ENCODE measurements at regions not wholly inside any gene's neighbourhood (a gene's known extent, or its start where the extent isn't known, plus 50 kb on each side); places are given as distances from the start of the nearest gene placed in this dataset.
A peak's percentile ranks its signal among the peaks of the same experiment; 100 is the strongest.

GRCh38 chr2:129074298-129074920 lies 755.7 kb upstream of the HS6ST1 start:
- no peak for DNase-seq

- DNase-seq, result no peak
Measured at GRCh38 chr2:129078548-129078947, 759.9 kb upstream of the HS6ST1 start.

DNA sequence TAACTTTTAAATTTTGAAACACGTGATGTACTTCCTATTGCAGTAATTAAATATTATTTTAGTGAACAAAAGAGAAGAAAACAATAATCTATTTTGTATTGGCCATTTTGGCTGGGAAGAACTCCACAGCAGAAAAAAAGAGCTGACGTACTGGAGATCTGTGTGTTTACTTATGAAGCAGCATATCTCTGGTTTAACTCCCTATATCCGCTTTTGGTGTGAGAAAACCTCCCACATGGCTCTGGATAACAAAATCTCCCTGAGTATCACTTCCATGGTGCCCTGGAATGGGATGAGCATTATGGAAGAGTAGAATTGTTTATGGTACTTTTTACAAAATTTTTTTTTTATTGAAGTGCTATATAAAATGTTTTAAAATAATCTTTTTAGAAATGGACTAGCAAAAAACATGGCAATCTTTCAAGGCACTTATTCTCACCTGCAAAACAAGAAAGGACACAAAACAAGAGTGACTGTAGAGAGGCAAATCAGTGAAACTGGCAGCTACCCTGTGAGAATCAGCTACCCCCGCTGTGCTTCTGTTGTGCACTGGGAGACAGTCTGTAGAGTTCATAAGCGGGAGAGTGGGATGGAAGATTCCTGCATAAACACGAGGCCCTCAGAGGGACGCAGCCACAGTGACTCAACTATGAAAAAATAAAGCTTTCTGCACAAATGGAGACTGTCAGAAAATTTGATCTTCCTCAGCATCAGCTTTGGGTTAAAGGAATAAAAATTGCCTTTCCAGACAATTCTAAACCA lies 762.2 kb upstream of the HS6ST1 start:
- DNase-seq, result no peak

DNA sequence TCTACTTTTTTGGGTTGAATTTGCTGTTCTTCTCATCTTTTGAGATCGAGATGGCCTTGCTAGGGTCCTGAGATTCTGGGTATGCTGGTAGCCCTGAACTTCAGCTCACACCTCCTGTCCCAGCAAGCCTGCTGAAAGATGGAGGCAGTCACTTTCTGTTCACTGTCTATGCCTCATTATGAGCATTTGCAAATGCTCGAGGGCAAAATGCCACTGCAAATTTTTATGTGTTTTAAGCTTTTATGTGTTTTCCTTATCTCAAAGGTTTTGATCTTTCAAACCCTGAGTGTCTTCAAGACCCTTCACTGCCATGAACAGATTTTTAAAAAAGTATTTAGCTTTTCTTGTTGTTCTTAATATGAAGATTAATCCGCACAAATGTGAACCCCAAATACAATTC lies 766.7 kb upstream of the HS6ST1 start:
- DNase-seq, result no peak

- DNase-seq, result no peak
Measured at GRCh38 chr2:129087133-129087813, 768.6 kb upstream of the HS6ST1 start.

DNA sequence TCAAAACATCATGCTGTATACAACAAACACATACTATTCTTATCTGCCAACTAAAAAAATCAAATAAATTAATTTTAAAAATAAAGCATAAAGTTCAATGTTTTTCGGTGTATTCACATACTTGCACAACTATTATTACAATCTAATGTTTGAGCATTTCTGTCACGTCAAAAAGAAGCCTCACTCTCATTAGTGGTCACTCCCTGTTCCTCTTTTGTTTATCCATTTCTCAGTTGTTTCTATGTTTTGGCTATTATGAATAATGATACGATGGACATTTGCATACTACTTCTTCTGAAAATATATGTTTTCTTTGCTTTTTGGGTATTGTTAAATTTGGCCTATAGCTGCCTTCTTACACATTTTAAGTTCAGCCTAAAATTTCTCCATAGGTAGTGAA lies 773.0 kb upstream of the HS6ST1 start:
- DNase-seq, result no peak

GRCh38 chr2:129092956-129093355 lies 774.3 kb upstream of the HS6ST1 start:
- DNase-seq, result no peak

- DNase-seq, result no peak
Measured at GRCh38 chr2:129101186-129101585, 782.5 kb upstream of the HS6ST1 start.

DNA sequence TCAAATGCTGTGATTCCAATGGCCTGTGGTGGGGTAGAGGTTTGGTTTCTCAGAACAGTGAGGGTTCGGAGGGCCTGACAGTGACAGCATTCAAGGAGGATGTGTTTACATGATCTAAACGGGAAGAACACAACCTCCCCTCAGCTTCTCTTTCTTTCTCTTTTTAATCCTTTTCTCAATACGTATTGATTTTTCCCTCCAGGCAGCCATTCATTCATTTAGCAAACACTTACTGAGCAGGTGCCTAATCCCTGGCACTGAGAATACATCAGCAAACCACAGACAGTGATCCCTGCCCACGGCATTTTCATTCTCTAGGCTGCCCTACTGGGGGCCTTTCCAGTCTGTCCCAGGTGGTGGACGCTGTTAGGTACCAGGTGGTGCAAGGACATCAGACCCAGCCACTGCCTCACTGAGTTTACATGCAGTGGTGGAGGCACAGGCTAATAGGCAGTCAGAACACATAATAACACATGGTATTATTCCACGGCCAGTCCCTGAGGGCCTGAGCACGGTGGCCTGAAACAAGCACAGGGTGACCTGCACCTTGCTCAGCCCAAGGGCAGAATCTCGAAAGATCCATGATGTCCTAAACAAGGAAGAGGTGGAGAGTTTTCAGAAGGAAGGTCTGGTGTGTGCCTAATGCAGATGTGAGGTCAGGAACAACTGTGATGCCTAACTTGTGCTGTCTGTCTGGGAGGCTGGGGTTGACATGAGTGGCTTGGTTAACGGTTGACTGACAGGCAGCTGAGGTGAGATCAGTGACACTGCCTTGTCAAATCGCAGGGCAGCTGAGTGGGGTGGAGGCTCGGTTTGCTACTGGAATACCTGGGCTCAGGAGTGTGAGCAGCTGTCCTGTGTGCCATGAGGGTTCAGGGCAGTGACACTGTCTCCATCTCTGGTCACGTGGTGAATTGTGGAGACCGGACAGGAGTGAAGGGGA lies 785.5 kb upstream of the HS6ST1 start:
- DNase-seq, result no peak

DNA sequence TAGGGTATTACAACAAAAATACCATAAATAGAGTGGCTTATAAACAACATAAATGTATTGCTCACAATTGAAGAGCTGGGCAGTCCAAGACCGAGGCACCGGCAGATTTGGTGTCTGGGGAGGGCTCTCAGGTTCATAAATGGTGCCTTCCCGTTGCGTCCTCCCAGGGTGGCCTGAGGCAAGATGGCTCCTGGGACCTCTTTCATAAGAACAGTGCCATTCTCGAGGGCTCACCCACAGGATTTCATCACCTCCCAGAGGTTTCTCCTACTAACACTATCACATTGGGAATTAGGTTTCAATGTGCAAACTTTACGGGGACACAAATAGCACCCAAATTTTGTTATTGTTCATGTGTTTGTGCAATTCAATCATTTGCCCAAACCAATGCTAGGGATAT lies 793.5 kb upstream of the HS6ST1 start:
- DNase-seq, result no peak

DNA sequence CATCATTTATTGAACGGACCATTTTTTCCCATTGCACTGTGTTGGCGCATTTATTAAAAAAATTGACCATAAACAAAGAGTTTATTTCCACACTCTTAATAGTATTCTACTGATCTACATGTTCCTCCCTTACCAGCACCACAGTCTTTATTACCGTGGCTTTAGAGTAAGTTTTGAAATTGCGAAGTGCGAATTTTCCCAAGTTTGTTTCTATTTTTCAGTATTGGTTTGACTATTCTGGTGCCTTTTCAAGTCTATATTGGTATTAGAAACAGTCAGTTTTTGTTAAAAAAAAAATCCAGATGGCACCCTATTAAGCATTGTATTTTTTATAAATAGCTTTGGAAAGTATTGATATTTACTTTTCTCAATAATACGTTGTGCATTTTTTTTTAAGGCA lies 795.1 kb upstream of the HS6ST1 start:
- DNase-seq, result no peak

DNA sequence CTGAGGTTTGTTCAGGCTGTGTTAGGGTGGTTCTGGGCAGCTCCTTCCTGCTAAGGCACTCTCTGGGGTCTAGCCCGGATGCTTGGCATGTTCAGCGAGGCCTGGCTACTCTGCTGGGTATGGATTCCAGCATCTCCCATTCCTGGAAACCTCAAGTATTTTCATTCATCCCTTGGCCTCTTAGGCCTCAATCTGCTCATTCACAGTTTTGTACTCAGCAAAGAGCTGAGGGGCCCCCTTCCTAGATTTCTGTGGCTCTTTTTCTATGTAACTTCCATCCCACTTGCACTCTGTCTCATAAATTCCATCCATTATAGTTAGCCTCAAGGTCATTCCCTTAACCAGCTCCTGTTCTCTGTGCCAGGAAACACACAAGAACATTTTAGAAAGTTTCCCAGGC lies 798.8 kb upstream of the HS6ST1 start:
- DNase-seq, result peak; percentile 55

GRCh38 chr2:129118296-129118695 lies 799.6 kb upstream of the HS6ST1 start:
- no peak for DNase-seq

DNA sequence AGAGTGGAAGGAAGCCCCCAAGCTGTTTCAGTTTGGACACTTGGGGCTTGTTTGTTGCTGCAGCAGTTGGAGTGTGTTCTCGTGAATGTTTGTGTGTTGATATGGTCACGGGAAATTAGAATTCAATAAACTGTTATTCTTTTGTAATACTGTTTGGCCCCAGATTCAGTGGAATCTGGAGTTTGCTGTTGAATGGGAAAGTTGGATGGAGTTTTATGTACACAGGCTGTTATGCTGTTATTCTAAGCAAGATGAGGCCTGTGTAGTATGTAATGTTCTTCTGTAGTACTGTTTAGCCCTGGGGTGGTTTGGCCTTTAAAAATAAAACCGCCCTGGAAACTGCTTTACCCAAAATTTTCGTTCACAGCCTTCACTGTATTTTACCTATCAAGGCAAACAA lies 810.4 kb upstream of the HS6ST1 start:
- DNase-seq, result peak; percentile 31

DNA sequence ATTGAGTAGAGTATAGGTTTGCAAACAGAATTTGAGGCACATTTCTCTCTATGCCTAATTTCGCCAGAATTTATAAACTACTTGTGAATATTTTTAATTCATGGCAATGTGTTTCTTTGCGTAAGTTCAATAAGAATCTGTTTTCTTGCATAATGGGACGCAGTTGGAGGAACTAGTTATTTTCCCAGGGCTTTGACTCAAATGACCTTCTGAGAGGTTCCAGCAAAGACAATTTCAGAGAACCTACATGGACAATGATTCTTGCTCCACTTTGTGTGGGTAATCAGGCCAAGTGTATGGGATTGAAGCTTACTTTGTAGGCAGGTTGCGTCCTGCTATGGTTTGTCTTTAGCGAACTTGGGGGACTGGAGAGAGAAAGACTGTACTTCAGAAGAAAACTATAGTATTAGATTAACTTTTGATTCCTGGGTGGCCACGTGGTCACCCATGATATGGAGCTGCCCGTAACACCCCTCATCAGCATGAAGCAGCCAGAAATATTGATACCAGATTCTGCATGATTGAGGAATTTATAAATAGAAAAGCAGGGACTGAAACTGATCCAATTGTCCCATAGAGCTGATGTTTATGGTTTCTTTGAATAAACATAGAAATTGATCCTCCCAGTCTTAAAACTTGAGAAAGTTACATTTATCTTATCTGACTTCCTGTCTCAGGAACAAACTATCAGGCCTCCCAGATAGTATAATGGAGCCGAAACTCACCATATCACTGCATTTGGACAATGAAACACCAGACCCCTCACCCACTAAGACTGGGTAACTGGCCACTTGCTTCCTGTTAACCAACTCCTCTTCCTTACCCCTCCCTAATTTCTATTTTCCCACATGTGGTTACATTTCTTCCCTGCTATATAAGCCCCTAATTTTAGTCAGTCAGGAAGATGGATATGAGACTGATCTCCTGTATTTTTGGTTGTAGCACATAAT lies 815.3 kb upstream of the HS6ST1 start:
- no peak for DNase-seq

DNA sequence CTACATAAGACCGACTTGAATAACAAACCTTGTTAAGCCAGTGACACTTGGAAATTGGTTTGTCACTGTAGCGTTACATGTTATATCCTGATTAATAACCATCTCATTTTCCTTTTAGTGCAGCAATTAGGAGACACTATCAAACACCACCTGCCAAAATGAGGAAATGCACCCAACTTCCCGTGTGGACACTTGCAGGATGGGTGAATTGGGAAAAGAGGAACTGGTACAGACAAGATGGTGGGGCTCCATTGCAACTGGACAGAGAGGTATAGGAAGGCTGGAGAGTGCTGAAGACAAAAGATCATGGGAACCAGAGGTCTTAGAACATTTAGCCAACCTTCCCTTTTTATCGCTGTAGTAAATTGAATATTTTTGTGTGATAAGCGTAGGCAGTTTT lies 816.3 kb upstream of the HS6ST1 start:
- DNase-seq, result no peak

DNA sequence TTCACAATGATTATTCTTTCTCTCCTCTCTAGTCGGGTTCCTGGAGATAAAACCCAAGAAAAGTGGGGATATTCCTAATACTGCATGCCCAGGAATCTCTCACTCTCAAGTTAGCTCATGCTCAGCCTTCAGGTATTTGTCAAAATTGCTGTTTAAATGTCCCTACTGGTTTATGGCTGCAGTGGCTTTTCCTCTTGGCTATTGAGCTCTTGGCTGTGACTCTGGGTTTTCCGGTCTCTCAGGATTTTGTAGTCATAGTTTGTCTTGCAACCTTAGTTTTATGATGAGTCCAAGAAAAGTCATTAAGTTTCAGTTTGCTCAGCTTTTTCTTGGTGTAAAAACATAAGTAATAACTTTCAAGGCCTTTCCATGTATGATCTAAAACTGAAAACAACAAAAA lies 820.7 kb upstream of the HS6ST1 start:
- DNase-seq, result no peak

DNA sequence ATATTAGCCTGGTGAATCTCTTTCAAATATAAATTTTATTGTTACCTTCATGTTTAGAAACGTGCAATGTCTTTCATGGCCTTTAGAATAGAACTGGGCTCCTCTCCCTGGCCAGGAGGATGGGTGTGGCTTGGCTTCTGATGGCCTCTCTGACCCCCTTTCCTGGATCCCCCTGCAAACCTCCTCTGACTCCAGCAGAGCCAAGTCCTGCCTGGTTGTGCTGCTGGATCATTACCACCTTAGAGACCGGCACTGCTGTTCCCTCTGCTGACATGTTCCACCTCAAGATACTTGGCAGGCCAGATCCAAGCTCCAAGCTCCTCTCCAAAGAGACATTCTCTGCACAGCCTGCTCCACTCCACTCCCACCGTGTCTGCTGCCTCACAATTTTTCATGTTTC lies 823.8 kb upstream of the HS6ST1 start:
- no peak for DNase-seq

GRCh38 chr2:129144082-129144791 lies 825.6 kb upstream of the HS6ST1 start:
- no peak for DNase-seq

DNA sequence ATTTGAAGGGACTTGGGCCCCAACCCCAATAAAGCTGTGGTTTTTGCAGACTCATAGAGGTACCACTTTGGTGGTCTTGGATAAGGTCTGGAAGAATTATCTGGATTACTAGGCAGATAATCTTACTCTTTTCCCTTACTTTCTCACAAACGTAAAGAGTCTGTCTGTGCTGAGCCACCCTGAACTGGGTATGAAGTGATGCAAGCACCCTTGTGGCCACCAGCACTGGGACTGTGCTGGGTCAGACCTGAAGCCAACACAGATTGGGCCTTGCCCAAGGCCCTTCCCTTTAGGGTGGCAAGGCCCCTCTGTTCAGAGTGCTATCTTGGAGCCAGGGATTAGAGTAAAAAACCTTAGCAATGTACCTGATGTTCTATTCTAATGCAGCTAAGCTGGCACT lies 827.0 kb upstream of the RAB6C start:
- DNase-seq, result no peak

GRCh38 chr2:129160879-129161278 lies 818.6 kb upstream of the RAB6C start:
- DNase-seq, result no peak

All from tongue (tissue), 1 donor.